ENCODE measurements at regions not wholly inside any gene's neighbourhood (a gene's known extent, or its start where the extent isn't known, plus 50 kb on each side); places are given as distances from the start of the nearest gene placed in this dataset.

GRCh38 chr7:106606120-106606519 is 54.8 kb downstream of the CCDC71L start:
- no peak for DNase-seq

- no peak for DNase-seq
Measured at GRCh38 chr7:106604971-106605370, 56.0 kb downstream of the CCDC71L start.

GRCh38 chr7:106604303-106604924 is 56.5 kb downstream of the CCDC71L start:
- DNase-seq, result no peak

GRCh38 chr7:106603346-106603745 is 57.6 kb downstream of the CCDC71L start:
- no peak for DNase-seq

- no peak for DNase-seq
Measured at GRCh38 chr7:106602062-106602461, 58.9 kb downstream of the CCDC71L start.

- no peak for DNase-seq
Measured at GRCh38 chr7:106600569-106601373, 60.2 kb downstream of the CCDC71L start.

- DNase-seq, result peak; percentile 62
Measured at GRCh38 chr7:106599343-106599698, 61.6 kb downstream of the CCDC71L start.

GRCh38 chr7:106598663-106599342 is 62.2 kb downstream of the CCDC71L start:
- DNase-seq, result peak; percentile 90

- DNase-seq, result no peak
Measured at GRCh38 chr7:106597751-106598546, 63.0 kb downstream of the CCDC71L start.

GRCh38 chr7:106597014-106597413 is 63.9 kb downstream of the CCDC71L start:
- no peak for DNase-seq

- DNase-seq, result no peak
Measured at GRCh38 chr7:106595922-106596321, 65.0 kb downstream of the CCDC71L start.

- DNase-seq, result no peak
Measured at GRCh38 chr7:106593028-106593417, 67.9 kb downstream of the CCDC71L start.

- no peak for DNase-seq
Measured at GRCh38 chr7:106592282-106593027, 68.5 kb downstream of the CCDC71L start.

- DNase-seq, result no peak
Measured at GRCh38 chr7:106591146-106591545, 69.8 kb downstream of the CCDC71L start.

GRCh38 chr7:106590209-106590816 is 70.6 kb downstream of the CCDC71L start:
- DNase-seq, result no peak

- no peak for DNase-seq
Measured at GRCh38 chr7:106589198-106589879, 71.6 kb downstream of the CCDC71L start.

- no peak for DNase-seq
Measured at GRCh38 chr7:106588422-106589197, 72.3 kb downstream of the CCDC71L start.

- no peak for DNase-seq
Measured at GRCh38 chr7:106584914-106585759, 75.8 kb downstream of the CCDC71L start.

Data from NCI-H187 treated with DMSO at 0.1 percent for 48 hours (cell line).